Astrocyte (in vitro differentiated cells and primary cell): ENCODE measurements at regions not wholly inside any gene's neighbourhood (a gene's known extent, or its start where the extent isn't known, plus 50 kb on each side); places are given as distances from the start of the nearest gene placed in this dataset.

Source experiments
- DNase-seq: peaks from one replicate; pipeline ENCODE4 v3.0.0-alpha.2; 2010; ENCODE audit warnings: low read depth
- FAIRE-seq: peaks from 2 replicates; lab custom pipeline; 2011; peaks lifted over from hg19 to GRCh38; lab: Jason Lieb, UNC
- H2AFZ ChIP-seq: 2 replicates; pipeline ENCODE4 v1.6.0; 2012; ENCODE audit warnings: low read depth, low read length, inconsistent platforms
- H3K27ac ChIP-seq: 2 replicates; pipeline ENCODE4 v1.5.1; 2011; ENCODE audit warnings: low read depth, low read length, inconsistent platforms
- H3K27me3 ChIP-seq: 2 replicates; pipeline ENCODE4 v1.6.0; 2011; ENCODE audit warnings: low read length, inconsistent platforms; ENCODE audit not compliant: insufficient read depth
- H3K36me3 ChIP-seq: 2 replicates; pipeline ENCODE4 v1.5.1; 2011; ENCODE audit warnings: low read length, inconsistent platforms; ENCODE audit not compliant: insufficient read depth
- H3K4me1 ChIP-seq: 2 replicates; pipeline ENCODE4 v1.5.1; 2011; ENCODE audit warnings: low read length, inconsistent platforms; ENCODE audit not compliant: insufficient read depth
- H3K4me2 ChIP-seq: 2 replicates; pipeline ENCODE4 v1.6.0; 2012; ENCODE audit warnings: low read length, inconsistent platforms
- H3K4me3 ChIP-seq: 2 replicates; pipeline ENCODE4 v1.5.1; 2011; ENCODE audit warnings: low read depth, mild to moderate bottlenecking, low read length, inconsistent platforms; ENCODE audit not compliant: insufficient read depth
- H3K79me2 ChIP-seq: 2 replicates; pipeline ENCODE4 v1.6.0; 2012; ENCODE audit warnings: mild to moderate bottlenecking, low read length, inconsistent platforms; ENCODE audit not compliant: insufficient read depth
- H3K9ac ChIP-seq: 2 replicates; pipeline ENCODE4 v1.6.0; 2012; ENCODE audit warnings: mild to moderate bottlenecking, low read length, inconsistent platforms
- H3K9me3 ChIP-seq: 2 replicates; pipeline ENCODE4 v1.5.1; 2012; ENCODE audit warnings: low read depth, mild to moderate bottlenecking, low read length, inconsistent platforms; ENCODE audit not compliant: insufficient read depth
- H4K20me1 ChIP-seq: 2 replicates; pipeline ENCODE4 v1.6.0; 2012; ENCODE audit warnings: low read length, inconsistent platforms; ENCODE audit not compliant: insufficient read depth
- H3K27ac Mint-ChIP-seq: one replicate; pipeline ENCODE4 v1.8.0; 2021; ENCODE audit warnings: mild to moderate bottlenecking, mixed read lengths; ENCODE audit not compliant: unreplicated experiment
- H3K27me3 Mint-ChIP-seq: one replicate; pipeline ENCODE4 v1.8.0; 2021; ENCODE audit warnings: low read depth, mixed read lengths; ENCODE audit not compliant: unreplicated experiment
- H3K36me3 Mint-ChIP-seq: one replicate; pipeline ENCODE4 v1.8.0; 2021; ENCODE audit warnings: low read depth, mixed read lengths; ENCODE audit not compliant: unreplicated experiment
- H3K4me1 Mint-ChIP-seq: one replicate; pipeline ENCODE4 v1.8.0; 2021; ENCODE audit warnings: low read depth, mixed read lengths; ENCODE audit not compliant: unreplicated experiment
- H3K4me3 Mint-ChIP-seq: one replicate; pipeline ENCODE4 v1.8.0; 2021; ENCODE audit warnings: mild to moderate bottlenecking, moderate library complexity, mixed read lengths; ENCODE audit not compliant: unreplicated experiment
- H3K9me3 Mint-ChIP-seq: one replicate; pipeline ENCODE4 v1.8.0; 2021; ENCODE audit warnings: mild to moderate bottlenecking, mixed read lengths; ENCODE audit not compliant: unreplicated experiment
- CTCF ChIP-seq: IDR thresholded peaks from 2 replicates; pipeline ENCODE4 v1.5.1; 2011; ENCODE audit warnings: low read depth, mild to moderate bottlenecking, inconsistent platforms, low read length, moderate library complexity; ENCODE audit not compliant: insufficient read depth
- EZH2 ChIP-seq: IDR thresholded peaks from 2 replicates; pipeline ENCODE4 v1.6.1; 2012; ENCODE audit warnings: mild to moderate bottlenecking, low read length, inconsistent platforms; ENCODE audit not compliant: insufficient read depth

- Mint-ChIP-seq H3K9me3 (peaks cover 11% of the 10 kb centered on the region), H3K4me3 (no peak overlapping the region), H3K27me3 (peaks cover 48% of the 10 kb centered on the region), H3K36me3 (no peaks in the 10 kb centered on the region), H3K27ac (no peak overlapping the region), H3K4me1 (no peaks in the 10 kb centered on the region)
- H3K27me3 ChIP-seq, result peaks cover 31% of the 10 kb centered on the region
- H3K27ac ChIP-seq, result no peak overlapping the region
- H3K79me2 ChIP-seq, result no peaks in the 10 kb centered on the region
- no peak overlapping the region for H3K4me2 ChIP-seq
- H3K9ac ChIP-seq, result no peak overlapping the region
- H3K4me1 ChIP-seq, result no peaks in the 10 kb centered on the region
- no peaks in the 10 kb centered on the region for H3K36me3 ChIP-seq
- no peaks in the 10 kb centered on the region for H4K20me1 ChIP-seq
- H2AFZ ChIP-seq, result no peak overlapping the region
- DNase-seq (no peak), FAIRE-seq (no peak)
- no peaks in the 10 kb centered on the region for H3K9me3 ChIP-seq
- TF ChIP-seq CTCF, result no peak
- no peak for TF ChIP-seq EZH2
- no peak overlapping the region for H3K4me3 ChIP-seq
These were observed 362.0 kb upstream of the SULF2 start for GRCh38 chr20:48147311-48147710.

- Mint-ChIP-seq H3K36me3 (no peaks in the 10 kb centered on the region), H3K4me3 (no peak overlapping the region), H3K27me3 (peaks cover 50% of the 10 kb centered on the region), H3K4me1 (no peaks in the 10 kb centered on the region), H3K27ac (no peak overlapping the region), H3K9me3 (peaks cover 10% of the 10 kb centered on the region)
- Histone ChIP-seq H3K27ac (no peak overlapping the region), H3K9me3 (no peaks in the 10 kb centered on the region), H3K27me3 (peaks cover 27% of the 10 kb centered on the region), H2AFZ (no peak overlapping the region), H3K4me1 (no peaks in the 10 kb centered on the region), H3K79me2 (no peaks in the 10 kb centered on the region), H3K36me3 (no peaks in the 10 kb centered on the region), H3K4me2 (no peak overlapping the region), H3K9ac (no peak overlapping the region), H3K4me3 (no peak overlapping the region), H4K20me1 (no peaks in the 10 kb centered on the region)
- no peak for DNase-seq
- TF ChIP-seq CTCF (no peak), EZH2 (no peak)
- FAIRE-seq, result no peak
These were observed 361.6 kb upstream of the SULF2 start for GRCh38 chr20:48146877-48147276.

- no peak overlapping the region for H3K27ac ChIP-seq
- peaks cover 10% of the 10 kb centered on the region for H3K9me3 Mint-ChIP-seq
- H3K4me2 ChIP-seq, result no peak overlapping the region
- no peak overlapping the region for H3K9ac ChIP-seq
- H3K36me3 ChIP-seq, result no peaks in the 10 kb centered on the region
- H2AFZ ChIP-seq, result no peak overlapping the region
- peaks cover 23% of the 10 kb centered on the region for H3K27me3 ChIP-seq
- DNase-seq, result no peak
- TF ChIP-seq EZH2, result no peak
- no peak for TF ChIP-seq CTCF
- peaks cover 4% of the 10 kb centered on the region for H3K9me3 ChIP-seq
- FAIRE-seq, result no peak
- no peak overlapping the region for H3K27ac Mint-ChIP-seq
- no peaks in the 10 kb centered on the region for H3K36me3 Mint-ChIP-seq
- H3K27me3 Mint-ChIP-seq, result peaks cover 49% of the 10 kb centered on the region
- H3K4me1 ChIP-seq, result no peaks in the 10 kb centered on the region
- no peak overlapping the region for H3K4me3 Mint-ChIP-seq
- no peak overlapping the region for H3K4me3 ChIP-seq
- no peaks in the 10 kb centered on the region for H3K79me2 ChIP-seq
- H4K20me1 ChIP-seq, result no peaks in the 10 kb centered on the region
- H3K4me1 Mint-ChIP-seq, result no peaks in the 10 kb centered on the region
These were observed 361.0 kb upstream of the SULF2 start for GRCh38 chr20:48146308-48146707.
